Medulla oblongata (tissue), 1 donor: ENCODE measurements at regions not wholly inside any gene's neighbourhood (a gene's known extent, or its start where the extent isn't known, plus 50 kb on each side); places are given as distances from the start of the nearest gene placed in this dataset.
"Not testable (repeated sequence)": the region's sequence is repeated elsewhere in the genome, so short reads cannot be mapped to it uniquely, and the experiment has no call there.

Source experiments
- DNase-seq: peaks from one replicate; pipeline ENCODE4 v3.0.0-alpha.2; 2015; ENCODE audit errors: extremely low spot score

GRCh38 chrX:82528525-82528924 is 979.6 kb upstream of the POU3F4 start:
- no peak for DNase-seq

- no peak for DNase-seq
Observed at GRCh38 chrX:82534086-82534597, 973.9 kb upstream of the POU3F4 start.

- not testable (repeated sequence) for DNase-seq
Observed at GRCh38 chrX:82537205-82537604, 970.9 kb upstream of the POU3F4 start.

- DNase-seq, result no peak
Observed at GRCh38 chrX:82541822-82542221, 966.3 kb upstream of the POU3F4 start.

GRCh38 chrX:82552201-82552600 is 955.9 kb upstream of the POU3F4 start:
- DNase-seq, result not testable (repeated sequence)

GRCh38 chrX:82556588-82556987 is 951.5 kb upstream of the POU3F4 start:
- DNase-seq, result no peak

- no peak for DNase-seq
Observed at GRCh38 chrX:82585868-82586267, 922.2 kb upstream of the POU3F4 start.

- no peak for DNase-seq
Observed at GRCh38 chrX:82589410-82589809, 918.7 kb upstream of the POU3F4 start.

GRCh38 chrX:82591421-82591820 is 916.7 kb upstream of the POU3F4 start:
- no peak for DNase-seq

GRCh38 chrX:82626978-82627377 is 881.1 kb upstream of the POU3F4 start:
- DNase-seq, result no peak

GRCh38 chrX:82627568-82627967 is 880.5 kb upstream of the POU3F4 start:
- DNase-seq, result no peak

GRCh38 chrX:82648062-82648461 is 860.0 kb upstream of the POU3F4 start:
- no peak for DNase-seq

- DNase-seq, result no peak
Observed at GRCh38 chrX:82649645-82650044, 858.4 kb upstream of the POU3F4 start.

GRCh38 chrX:82658492-82658891 is 849.6 kb upstream of the POU3F4 start:
- DNase-seq, result no peak

- DNase-seq, result no peak
Observed at GRCh38 chrX:82666355-82666754, 841.7 kb upstream of the POU3F4 start.

- no peak for DNase-seq
Observed at GRCh38 chrX:82675104-82675503, 833.0 kb upstream of the POU3F4 start.

GRCh38 chrX:82676386-82676785 is 831.7 kb upstream of the POU3F4 start:
- no peak for DNase-seq

- no peak for DNase-seq
Observed at GRCh38 chrX:82677286-82677685, 830.8 kb upstream of the POU3F4 start.

- no peak for DNase-seq
Observed at GRCh38 chrX:82692991-82693390, 815.1 kb upstream of the POU3F4 start.

- DNase-seq, result no peak
Observed at GRCh38 chrX:82695066-82695465, 813.0 kb upstream of the POU3F4 start.

GRCh38 chrX:82703551-82703950 is 804.5 kb upstream of the POU3F4 start:
- DNase-seq, result no peak

GRCh38 chrX:82711457-82711856 is 796.6 kb upstream of the POU3F4 start:
- DNase-seq, result no peak

- DNase-seq, result no peak
Observed at GRCh38 chrX:82721891-82722290, 786.2 kb upstream of the POU3F4 start.

- no peak for DNase-seq
Observed at GRCh38 chrX:82723806-82724205, 784.3 kb upstream of the POU3F4 start.

- DNase-seq, result not testable (repeated sequence)
Observed at GRCh38 chrX:82727436-82727835, 780.7 kb upstream of the POU3F4 start.
